HEK293 (cell line): ENCODE measurements at regions not wholly inside any gene's neighbourhood (a gene's known extent, or its start where the extent isn't known, plus 50 kb on each side); places are given as distances from the start of the nearest gene placed in this dataset.
A peak's percentile ranks its signal among the peaks of the same experiment; 100 is the strongest.

Source experiments
- CTCF ChIA-PET: fragments of 350-600 bp; formaldehyde crosslinking; extraction: SDS; loops from one replicate; lab custom pipeline; 2021; ENCODE audit warnings: antibody characterized with exemption; lab: Yijun Ruan, JAX
- POLR2A ChIA-PET: fragments of 300-600 bp; formaldehyde crosslinking; extraction: SDS; loops from one replicate; lab custom pipeline; 2020; ENCODE audit warnings: antibody characterized with exemption, inconsistent platforms; lab: Yijun Ruan, JAX
- H3K27ac ChIP-seq: fragments of 200-500 bp; sonication (Bioruptor generic); 2 replicates; pipeline ENCODE4 v1.5.1; 2014; ENCODE audit warnings: low read depth, low read length, control low read depth, inconsistent platforms; ENCODE audit errors: extremely low read depth
- H3K36me3 ChIP-seq, 2 experiments: fragments of 200-500 bp in 1 of 2; sonication (Bioruptor generic) in 1 of 2; 1 replicate in 1 of 2; 2 replicates in 1 of 2; pipeline ENCODE4 v1.5.1; 2014 to 2017; ENCODE audit warnings: inconsistent platforms in 2 of 2, low read length in 2 of 2; ENCODE audit not compliant: control insufficient read depth in 2 of 2, insufficient read depth in 1 of 2
- H3K4me1 ChIP-seq: fragments of 200-500 bp; sonication (Bioruptor generic); 2 replicates; pipeline ENCODE4 v1.5.1; 2014; ENCODE audit warnings: mild to moderate bottlenecking, low read length, inconsistent platforms; ENCODE audit not compliant: control insufficient read depth, insufficient read depth
- H3K4me3 ChIP-seq: 2 replicates; pipeline ENCODE4 v1.5.1; 2011; ENCODE audit warnings: low read depth, mild to moderate bottlenecking, control low read depth, low read length, moderate library complexity
- H3K9me3 ChIP-seq: fragments of 200-500 bp; sonication (Bioruptor generic); 2 replicates; pipeline ENCODE4 v1.5.1; 2014; ENCODE audit warnings: low read depth, low read length, inconsistent platforms; ENCODE audit not compliant: control insufficient read depth, insufficient read depth
- IKZF3 ChIP-seq: fragments of 450-650 bp; IDR thresholded peaks from 2 replicates; pipeline ENCODE4 v1.5.0; 2018; ENCODE audit warnings: missing biosample characterization, mild to moderate bottlenecking, missing genetic modification characterization, moderate library complexity
- KLF1 ChIP-seq: fragments of 450-650 bp; formaldehyde crosslinking; IDR thresholded peaks from 2 replicates; pipeline ENCODE4 v1.5.1; 2016; ENCODE audit warnings: missing biosample characterization, missing genetic modification characterization
- KLF7 ChIP-seq: fragments of 450-650 bp; formaldehyde crosslinking; IDR thresholded peaks from 2 replicates; pipeline ENCODE4 v1.5.1; 2016; ENCODE audit warnings: missing biosample characterization, missing genetic modification characterization, borderline replicate concordance
- PBX3 ChIP-seq: sonication (generic); formaldehyde crosslinking; IDR thresholded peaks from 2 replicates; pipeline ENCODE4 v1.8.1; 2022; ENCODE audit warnings: mild to moderate bottlenecking, moderate library complexity, missing genetic modification reagents
- RBAK ChIP-seq: fragments of 450-650 bp; formaldehyde crosslinking; IDR thresholded peaks from 2 replicates; pipeline ENCODE4 v1.5.1; 2016; ENCODE audit warnings: missing biosample characterization, missing genetic modification characterization
- SCRT2 ChIP-seq: fragments of 450-650 bp; formaldehyde crosslinking; IDR thresholded peaks from 2 replicates; pipeline ENCODE4 v1.5.1; 2016; ENCODE audit warnings: missing biosample characterization, missing genetic modification characterization
- SETDB1 ChIP-seq: IDR thresholded peaks from one replicate; pipeline ENCODE4 v1.6.1; 2017; ENCODE audit warnings: mild to moderate bottlenecking, low read length, moderate library complexity, mixed read lengths; ENCODE audit not compliant: insufficient read length
- SP3 ChIP-seq: fragments of 450-650 bp; formaldehyde crosslinking; IDR thresholded peaks from 2 replicates; pipeline ENCODE4 v1.5.1; 2016; ENCODE audit warnings: missing biosample characterization, missing genetic modification characterization
- SP7 ChIP-seq: fragments of 450-650 bp; formaldehyde crosslinking; IDR thresholded peaks from 2 replicates; pipeline ENCODE4 v1.5.1; 2016; ENCODE audit warnings: missing biosample characterization, missing genetic modification characterization
- ZBTB20 ChIP-seq: fragments of 450-650 bp; formaldehyde crosslinking; IDR thresholded peaks from 2 replicates; pipeline ENCODE4 v1.5.1; 2016; ENCODE audit warnings: missing biosample characterization, missing genetic modification characterization
- ZBTB44 ChIP-seq: fragments of 450-650 bp; IDR thresholded peaks from 2 replicates; pipeline ENCODE4 v1.5.1; 2018; ENCODE audit warnings: missing biosample characterization, mild to moderate bottlenecking, missing genetic modification characterization
- ZBTB7A ChIP-seq: fragments of 450-650 bp; formaldehyde crosslinking; IDR thresholded peaks from 2 replicates; pipeline ENCODE4 v1.5.1; 2016; ENCODE audit warnings: low read depth, missing biosample characterization, missing genetic modification characterization
- ZFHX2 ChIP-seq: fragments of 450-650 bp; formaldehyde crosslinking; conservative IDR thresholded peaks from 2 replicates; pipeline ENCODE4 v1.5.1; 2016; ENCODE audit warnings: missing biosample characterization, missing genetic modification characterization
- ZNF175 ChIP-seq: fragments of 450-650 bp; formaldehyde crosslinking; IDR thresholded peaks from 2 replicates; pipeline ENCODE4 v1.5.1; 2016; ENCODE audit warnings: missing biosample characterization, missing genetic modification characterization
- ZNF248 ChIP-seq: fragments of 450-650 bp; formaldehyde crosslinking; IDR thresholded peaks from 2 replicates; pipeline ENCODE4 v1.5.1; 2017; ENCODE audit warnings: missing biosample characterization, missing genetic modification characterization
- ZNF394 ChIP-seq: fragments of 450-650 bp; formaldehyde crosslinking; IDR thresholded peaks from 2 replicates; pipeline ENCODE4 v1.5.1; 2016; ENCODE audit warnings: missing biosample characterization, missing genetic modification characterization, mild to moderate bottlenecking, moderate library complexity, borderline replicate concordance
- ZNF423 ChIP-seq: fragments of 450-650 bp; formaldehyde crosslinking; IDR thresholded peaks from 2 replicates; pipeline ENCODE4 v1.5.1; 2016; ENCODE audit warnings: missing biosample characterization, missing genetic modification characterization
- ZNF514 ChIP-seq: fragments of 450-650 bp; formaldehyde crosslinking; IDR thresholded peaks from 2 replicates; pipeline ENCODE4 v1.5.1; 2016; ENCODE audit warnings: missing biosample characterization, missing genetic modification characterization
- ZNF560 ChIP-seq: fragments of 450-650 bp; formaldehyde crosslinking; IDR thresholded peaks from 2 replicates; pipeline ENCODE4 v1.5.1; 2017; ENCODE audit warnings: missing biosample characterization, missing genetic modification characterization, borderline replicate concordance
- ZNF621 ChIP-seq: fragments of 450-650 bp; formaldehyde crosslinking; IDR thresholded peaks from 2 replicates; pipeline ENCODE4 v1.5.1; 2017; ENCODE audit warnings: missing biosample characterization, missing genetic modification characterization
- ZNF624 ChIP-seq: fragments of 450-650 bp; formaldehyde crosslinking; IDR thresholded peaks from 2 replicates; pipeline ENCODE4 v1.5.1; 2017; ENCODE audit warnings: missing biosample characterization, missing genetic modification characterization
- ZNF658 ChIP-seq: fragments of 450-650 bp; formaldehyde crosslinking; IDR thresholded peaks from 2 replicates; pipeline ENCODE4; 2016; ENCODE audit warnings: missing biosample characterization, missing genetic modification characterization
- ZNF792 ChIP-seq: fragments of 450-650 bp; formaldehyde crosslinking; IDR thresholded peaks from 2 replicates; pipeline ENCODE4 v1.5.1; 2016; ENCODE audit warnings: missing biosample characterization, missing genetic modification characterization
- TF ChIP-seq, protein P1 (sequence below): fragments of 450-650 bp; formaldehyde crosslinking; IDR thresholded peaks from 2 replicates; pipeline ENCODE4 v1.5.1; 2016; ENCODE audit warnings: missing biosample characterization, missing genetic modification characterization
- TF ChIP-seq, protein P2 (sequence below): fragments of 450-650 bp; formaldehyde crosslinking; IDR thresholded peaks from 2 replicates; pipeline ENCODE4 v1.5.1; 2016; ENCODE audit warnings: missing biosample characterization, missing genetic modification characterization

GRCh38 chr16:52252680-52253079 is 294.3 kb downstream of the TOX3 start:
- Histone ChIP-seq H3K36me3 (no peaks in the 10 kb centered on the region), H3K27ac (no peak overlapping the region), H3K4me1 (peaks cover 4% of the 10 kb centered on the region), H3K4me3 (no peak overlapping the region), H3K9me3 (no peaks in the 10 kb centered on the region; the same call in 1 of the 2 replicates)
- ChIA-PET POLR2A (no interaction called here), CTCF (no interaction called here)
- no peak for TF ChIP-seq ZNF624 (tag by site-specific recombination)
- no peak for TF ChIP-seq SP3
- no peak for TF ChIP-seq ZNF658 (tag by site-specific recombination)
- TF ChIP-seq ZBTB7A (tag by site-specific recombination) = no peak
- no peak for TF ChIP-seq ZNF394 (tag by site-specific recombination)

- no peak overlapping the region for H3K4me3 ChIP-seq
- H3K27ac ChIP-seq = no peak overlapping the region
- CTCF ChIA-PET = no interaction called here
- H3K4me1 ChIP-seq = peaks cover 4% of the 10 kb centered on the region
- no peaks in the 10 kb centered on the region for H3K36me3 ChIP-seq
- no peaks in the 10 kb centered on the region; the same call in 1 of the 2 replicates for H3K9me3 ChIP-seq
- POLR2A ChIA-PET = no interaction called here
- TF ChIP-seq, protein P1, sequence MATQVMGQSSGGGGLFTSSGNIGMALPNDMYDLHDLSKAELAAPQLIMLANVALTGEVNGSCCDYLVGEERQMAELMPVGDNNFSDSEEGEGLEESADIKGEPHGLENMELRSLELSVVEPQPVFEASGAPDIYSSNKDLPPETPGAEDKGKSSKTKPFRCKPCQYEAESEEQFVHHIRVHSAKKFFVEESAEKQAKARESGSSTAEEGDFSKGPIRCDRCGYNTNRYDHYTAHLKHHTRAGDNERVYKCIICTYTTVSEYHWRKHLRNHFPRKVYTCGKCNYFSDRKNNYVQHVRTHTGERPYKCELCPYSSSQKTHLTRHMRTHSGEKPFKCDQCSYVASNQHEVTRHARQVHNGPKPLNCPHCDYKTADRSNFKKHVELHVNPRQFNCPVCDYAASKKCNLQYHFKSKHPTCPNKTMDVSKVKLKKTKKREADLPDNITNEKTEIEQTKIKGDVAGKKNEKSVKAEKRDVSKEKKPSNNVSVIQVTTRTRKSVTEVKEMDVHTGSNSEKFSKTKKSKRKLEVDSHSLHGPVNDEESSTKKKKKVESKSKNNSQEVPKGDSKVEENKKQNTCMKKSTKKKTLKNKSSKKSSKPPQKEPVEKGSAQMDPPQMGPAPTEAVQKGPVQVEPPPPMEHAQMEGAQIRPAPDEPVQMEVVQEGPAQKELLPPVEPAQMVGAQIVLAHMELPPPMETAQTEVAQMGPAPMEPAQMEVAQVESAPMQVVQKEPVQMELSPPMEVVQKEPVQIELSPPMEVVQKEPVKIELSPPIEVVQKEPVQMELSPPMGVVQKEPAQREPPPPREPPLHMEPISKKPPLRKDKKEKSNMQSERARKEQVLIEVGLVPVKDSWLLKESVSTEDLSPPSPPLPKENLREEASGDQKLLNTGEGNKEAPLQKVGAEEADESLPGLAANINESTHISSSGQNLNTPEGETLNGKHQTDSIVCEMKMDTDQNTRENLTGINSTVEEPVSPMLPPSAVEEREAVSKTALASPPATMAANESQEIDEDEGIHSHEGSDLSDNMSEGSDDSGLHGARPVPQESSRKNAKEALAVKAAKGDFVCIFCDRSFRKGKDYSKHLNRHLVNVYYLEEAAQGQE (tag by site-specific recombination) = no peak
- TF ChIP-seq ZBTB20 (tag by site-specific recombination) (no peak), ZNF248 (tag by site-specific recombination) (no peak), ZNF423 (no peak), IKZF3 (tag by site-specific recombination) (no peak), ZFHX2 (tag by site-specific recombination) (no peak), KLF1 (no peak), ZNF621 (tag by site-specific recombination) (no peak), KLF7 (no peak), ZNF175 (tag by site-specific recombination) (no peak), ZBTB44 (tag by site-specific recombination) (no peak), SP7 (tag by site-specific recombination) (peak; percentile 99), ZNF560 (tag by site-specific recombination) (no peak), PBX3 (CRISPR knock-in tag) (no peak), RBAK (tag by site-specific recombination) (no peak), SCRT2 (tag by site-specific recombination) (no peak), ZNF792 (tag by site-specific recombination) (no peak), SETDB1 (no peak), ZNF514 (tag by site-specific recombination) (no peak)
- TF ChIP-seq, protein P2, sequence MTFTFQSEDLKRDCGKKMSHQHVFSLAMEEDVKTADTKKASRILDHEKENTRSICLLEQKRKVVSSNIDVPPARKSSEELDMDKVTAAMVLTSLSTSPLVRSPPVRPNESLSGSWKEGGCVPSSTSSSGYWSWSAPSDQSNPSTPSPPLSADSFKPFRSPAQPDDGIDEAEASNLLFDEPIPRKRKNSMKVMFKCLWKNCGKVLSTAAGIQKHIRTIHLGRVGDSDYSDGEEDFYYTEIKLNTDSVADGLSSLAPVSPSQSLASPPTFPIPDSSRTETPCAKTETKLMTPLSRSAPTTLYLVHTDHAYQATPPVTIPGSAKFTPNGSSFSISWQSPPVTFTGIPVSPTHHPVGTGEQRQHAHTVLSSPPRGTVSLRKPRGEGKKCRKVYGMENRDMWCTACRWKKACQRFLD (tag by site-specific recombination) = no peak
Observed at GRCh38 chr16:52251495-52251894, 295.4 kb downstream of the TOX3 start.
